ENCODE measurements at regions not wholly inside any gene's neighbourhood (a gene's known extent, or its start where the extent isn't known, plus 50 kb on each side); places are given as distances from the start of the nearest gene placed in this dataset.
A peak's percentile ranks its signal among the peaks of the same experiment; 100 is the strongest.

- no peak overlapping the region for H2BK5ac ChIP-seq (ENCODE audit: insufficient read length, low read length)
- no peak overlapping the region for H2BK12ac ChIP-seq (ENCODE audit: insufficient read length, low read depth, low read length)
- no peak overlapping the region for H3K4me3 Mint-ChIP-seq
- no peak for TF ChIP-seq CTCF (conservative IDR thresholded peaks at IDR 0.05)
- H2BK120ac ChIP-seq (ENCODE audit: low read depth, low read length, poor library complexity, severe bottlenecking): no peak overlapping the region
- no peak overlapping the region for H2AK5ac ChIP-seq (ENCODE audit: insufficient read length, low read length)
- no peak overlapping the region for H3T11ph ChIP-seq (ENCODE audit: low read length)
- no peak overlapping the region for H3K27ac ChIP-seq (ENCODE audit: insufficient read length, low read depth, low read length)
- no peaks in the 10 kb centered on the region for H3K27me3 ChIP-seq (ENCODE audit: insufficient read depth, low read length)
- no CpG with 5 or more reads among the region's 3 CpGs for WGBS (ENCODE audit: extremely low coverage, insufficient read length, low lambda C conversion rate)
- H3K4me1 Mint-ChIP-seq: peaks cover 18 to 22% of the 10 kb centered on the region in 2 experiments
- no peaks in the 10 kb centered on the region for H3K9me3 ChIP-seq (ENCODE audit: control insufficient read depth, low read depth, low read length)
- H2BK20ac ChIP-seq (ENCODE audit: low read depth, low read length, poor library complexity, severe bottlenecking): no peak overlapping the region
- H3K27ac Mint-ChIP-seq: peak overlapping the region in 1 of 3 experiments; percentile 88; a peak in 1 of 7 replicates
- no peak overlapping the region for H4K91ac ChIP-seq (ENCODE audit: insufficient read length, low read depth, low read length)
- H3K4ac ChIP-seq (ENCODE audit: low read depth, low read length): no peak overlapping the region
- peaks cover 11% of the 10 kb centered on the region for H3K27me3 Mint-ChIP-seq (ENCODE audit: low read depth)
- no peak overlapping the region for H3K18ac ChIP-seq (ENCODE audit: insufficient read length, low read depth, low read length)
- H3K36me3 Mint-ChIP-seq (ENCODE audit: insufficient read depth in 1 of 3, low read depth in 3 of 3): peaks cover 0 to 5% (median 2%) of the 10 kb centered on the region in 3 experiments; a peak in 3 of 7 replicates
- no peak for DNase-seq
- H3K9me3 Mint-ChIP-seq: peaks cover 5 to 6% of the 10 kb centered on the region in 2 experiments; a peak in 3 of 5 replicates
- H3K56ac ChIP-seq (ENCODE audit: insufficient read length, low read depth, low read length): no peak overlapping the region
- no peaks in the 10 kb centered on the region for H3K79me2 ChIP-seq (ENCODE audit: insufficient read depth, low read length)
- H2AFZ ChIP-seq (ENCODE audit: low read length): no peak overlapping the region
- H4K5ac ChIP-seq (ENCODE audit: insufficient read length, low read depth, low read length): no peak overlapping the region
- no peak overlapping the region for H3K9ac ChIP-seq (ENCODE audit: extremely low read depth, insufficient read length, low read length)
- H2BK15ac ChIP-seq (ENCODE audit: low read depth, low read length): no peak overlapping the region
- H4K8ac ChIP-seq (replicated peaks; ENCODE audit: insufficient read length, low read depth, low read length): no peak overlapping the region
- H3K4me1 ChIP-seq (ENCODE audit: insufficient read depth, low read length): no peaks in the 10 kb centered on the region
- no peaks in the 10 kb centered on the region for H4K20me1 ChIP-seq (ENCODE audit: control insufficient read depth, insufficient read depth, insufficient read length)
- H3K4me2 ChIP-seq (ENCODE audit: insufficient read depth, insufficient read length, low read length): no peak overlapping the region
- H3K23me2 ChIP-seq (ENCODE audit: insufficient read length, low read depth, low read length, poor library complexity, severe bottlenecking): no peaks in the 10 kb centered on the region
- H3K14ac ChIP-seq (ENCODE audit: insufficient read depth, low read length): no peak overlapping the region
- H3K23ac ChIP-seq (ENCODE audit: insufficient read length, low read depth, low read length): no peak overlapping the region
- no peaks in the 10 kb centered on the region for H3K79me1 ChIP-seq (ENCODE audit: insufficient read depth, low read depth, low read length, poor library complexity, severe bottlenecking)
Measured at GRCh38 chr20:58001946-58002345, 226.5 kb downstream of the ANKRD60 start.
